ENCODE measurements at regions not wholly inside any gene's neighbourhood (a gene's known extent, or its start where the extent isn't known, plus 50 kb on each side); places are given as distances from the start of the nearest gene placed in this dataset.
"Not testable (repeated sequence)": the region's sequence is repeated elsewhere in the genome, so short reads cannot be mapped to it uniquely, and the experiment has no call there.

DNA sequence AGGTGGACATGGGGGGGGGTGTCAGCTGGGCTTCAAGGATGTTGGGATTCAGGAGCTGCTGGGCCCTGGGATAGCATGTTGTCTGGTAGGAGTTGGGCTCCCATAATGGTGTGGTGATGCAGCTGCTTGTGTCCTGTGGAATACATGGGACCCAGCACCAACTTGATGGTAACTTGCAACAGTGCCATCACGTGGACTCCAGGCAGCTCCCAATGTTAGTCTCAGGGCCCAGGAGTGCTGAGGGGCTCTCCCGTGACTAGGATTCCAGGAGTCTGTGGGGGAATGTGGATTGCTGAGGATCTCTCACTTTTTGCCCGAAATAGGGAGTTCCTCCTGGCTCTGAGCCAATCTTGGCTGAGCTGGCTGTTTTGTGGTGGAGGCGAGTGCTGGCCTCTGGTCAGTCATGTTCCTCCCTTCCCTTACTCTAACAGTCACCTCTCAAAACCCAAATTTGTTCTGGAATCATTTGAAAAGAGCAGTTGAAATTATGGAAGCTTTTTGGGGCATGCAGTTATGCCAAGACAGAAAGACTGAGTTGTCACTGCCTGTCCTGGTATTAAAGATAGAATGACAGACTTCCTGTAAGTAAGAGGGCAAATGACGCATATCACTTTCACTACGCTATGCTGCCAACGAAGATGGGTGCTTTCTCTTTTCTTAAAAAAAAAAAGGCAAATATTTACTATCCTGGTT, 607.1 kb downstream of the ADCYAP1 start:
- ChIA-PET CTCF (no interaction called here), POLR2A (no interaction called here)
- DNase-seq (ENCODE audit: extremely low spot score), result no peak
- TF ChIP-seq SP1 (IDR thresholded peaks at IDR 0.05), result no peak
- no peak for TF ChIP-seq ZNF384 (IDR thresholded peaks at IDR 0.05)
- no peak for TF ChIP-seq SUZ12 (IDR thresholded peaks at IDR 0.05)
- TF ChIP-seq FOXA1 (IDR thresholded peaks at IDR 0.05), result no peak

DNA sequence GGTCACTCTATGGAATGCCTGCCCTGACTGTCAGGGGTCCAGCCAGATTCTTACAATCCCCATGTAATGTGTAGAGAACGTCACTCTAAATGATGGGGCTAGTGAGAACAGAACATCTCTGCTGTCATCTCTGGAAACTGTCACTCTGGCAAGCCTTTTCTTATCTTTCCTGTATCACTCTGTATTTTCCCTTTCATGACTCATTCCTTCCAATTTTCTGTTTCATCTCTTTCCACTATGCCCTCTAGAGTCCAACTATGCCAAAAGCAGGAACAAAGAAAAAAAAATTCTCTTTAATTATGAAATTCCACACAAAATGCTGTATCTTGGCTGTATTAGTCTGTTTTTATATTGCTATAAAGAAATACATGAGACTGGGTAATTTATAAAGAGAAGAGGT, 608.8 kb downstream of the ADCYAP1 start:
- ChIA-PET POLR2A (no interaction called here), CTCF (no interaction called here)
- DNase-seq (ENCODE audit: extremely low spot score), result no peak
- TF ChIP-seq ELF4 (IDR thresholded peaks at IDR 0.05) (no peak), TARDBP (IDR thresholded peaks at IDR 0.05) (no peak), FOXA1 (IDR thresholded peaks at IDR 0.05) (no peak), HDGF (IDR thresholded peaks at IDR 0.05; ENCODE audit: borderline replicate concordance) (no peak), PKNOX1 (IDR thresholded peaks at IDR 0.05) (no peak), L3MBTL2 (conservative IDR thresholded peaks at IDR 0.05) (no peak), SP1 (IDR thresholded peaks at IDR 0.05) (no peak), LEF1 (IDR thresholded peaks at IDR 0.05; ENCODE audit: borderline replicate concordance) (no peak), CTBP1 (IDR thresholded peaks at IDR 0.05; ENCODE audit: borderline replicate concordance) (no peak), ARNT (IDR thresholded peaks at IDR 0.05) (no peak), BHLHE40 (IDR thresholded peaks at IDR 0.05; ENCODE audit: borderline replicate concordance) (no peak), SUZ12 (IDR thresholded peaks at IDR 0.05) (no peak)

DNA sequence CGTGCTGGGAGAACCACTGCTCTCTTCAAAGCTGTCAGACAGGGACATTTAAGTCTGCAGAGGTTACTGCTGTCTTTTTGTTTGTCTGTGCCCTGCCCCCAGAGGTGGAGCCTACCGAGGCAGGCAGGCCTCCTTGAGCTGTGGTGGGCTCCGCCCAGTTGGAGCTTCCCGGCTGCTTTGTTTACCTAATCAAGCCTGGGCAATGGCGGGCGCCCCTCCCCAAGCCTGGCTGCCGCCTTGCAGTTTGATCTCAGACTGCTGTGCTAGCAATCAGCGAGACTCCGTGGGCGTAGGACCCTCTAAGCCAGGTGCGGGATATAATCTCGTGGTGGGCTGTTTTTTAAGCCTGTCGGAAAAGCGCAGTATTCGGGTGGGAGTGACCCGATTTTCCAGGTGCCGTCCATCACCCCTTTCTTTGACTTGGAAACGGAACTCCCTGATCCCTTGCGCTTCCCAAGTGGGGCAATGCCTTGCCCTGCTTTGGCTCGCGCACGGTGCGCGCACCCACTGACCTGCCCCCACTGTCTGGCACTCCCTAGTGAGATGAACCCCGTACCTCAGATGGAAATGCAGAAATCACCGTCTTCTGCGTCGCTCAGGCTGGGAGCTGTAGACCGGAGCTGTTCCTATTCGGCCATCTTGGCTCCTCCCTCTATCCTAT, 617.0 kb downstream of the ADCYAP1 start:
- DNase-seq (ENCODE audit: extremely low spot score); POLR2A ChIA-PET; CTCF ChIA-PET: not testable (repeated sequence)

DNA sequence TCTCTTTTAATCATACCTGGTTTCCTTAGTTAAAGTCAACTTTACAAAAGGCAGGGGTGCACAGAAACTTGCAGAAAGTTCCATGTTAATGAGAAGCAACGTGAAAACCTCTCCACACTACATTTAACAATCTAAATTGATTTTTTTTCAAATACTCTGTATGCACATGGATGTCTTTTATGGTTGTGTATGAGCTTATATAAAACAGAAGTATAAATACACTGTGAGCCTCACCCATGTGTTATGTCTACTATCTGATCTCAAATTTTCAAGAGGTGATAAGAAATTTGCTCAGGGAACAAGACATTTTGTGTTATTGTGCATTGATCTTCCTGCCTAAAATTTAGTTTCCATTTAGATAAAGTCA, 617.6 kb downstream of the ADCYAP1 start:
- ChIA-PET POLR2A (no interaction called here), CTCF (no interaction called here)
- no peak for TF ChIP-seq HDGF (IDR thresholded peaks at IDR 0.05; ENCODE audit: borderline replicate concordance)
- TF ChIP-seq NFRKB (IDR thresholded peaks at IDR 0.05), result no peak
- TF ChIP-seq FOXA1 (IDR thresholded peaks at IDR 0.05), result no peak
- no peak for TF ChIP-seq ARNT (IDR thresholded peaks at IDR 0.05)
- no peak for TF ChIP-seq ZNF384 (IDR thresholded peaks at IDR 0.05)
- no peak for TF ChIP-seq TARDBP (IDR thresholded peaks at IDR 0.05)
- no peak for TF ChIP-seq FOXM1 (IDR thresholded peaks at IDR 0.05; ENCODE audit: borderline replicate concordance)
- TF ChIP-seq LEF1 (IDR thresholded peaks at IDR 0.05; ENCODE audit: borderline replicate concordance), result no peak
- no peak for DNase-seq (ENCODE audit: extremely low spot score)

- no peak for DNase-seq (ENCODE audit: extremely low spot score)
- ChIA-PET POLR2A (no interaction called here), CTCF (no interaction called here)
- no peak for TF ChIP-seq SP1 (IDR thresholded peaks at IDR 0.05)
Measured at GRCh38 chr18:1526991-1527390, 622.3 kb downstream of the ADCYAP1 start.

DNA sequence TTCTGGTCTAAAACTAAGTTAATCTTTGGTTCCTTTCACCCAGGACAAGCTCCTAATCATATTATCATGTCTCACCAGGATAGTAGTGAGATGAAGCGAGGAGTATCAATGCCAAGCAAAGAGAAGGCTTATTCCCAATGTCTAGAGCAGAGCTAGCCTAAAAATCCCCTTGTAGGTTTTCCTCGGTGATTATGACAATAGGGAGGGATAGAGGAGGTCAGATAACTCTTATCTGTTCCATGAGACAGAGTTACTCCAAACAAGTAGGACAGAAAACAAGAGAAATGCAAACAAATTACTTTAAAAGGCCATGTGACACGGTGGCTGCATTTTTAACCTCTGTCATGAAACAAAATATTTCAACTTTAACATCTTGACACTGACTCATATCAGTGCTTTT, 623.1 kb downstream of the ADCYAP1 start:
- CTCF ChIA-PET, result no interaction called here

DNA sequence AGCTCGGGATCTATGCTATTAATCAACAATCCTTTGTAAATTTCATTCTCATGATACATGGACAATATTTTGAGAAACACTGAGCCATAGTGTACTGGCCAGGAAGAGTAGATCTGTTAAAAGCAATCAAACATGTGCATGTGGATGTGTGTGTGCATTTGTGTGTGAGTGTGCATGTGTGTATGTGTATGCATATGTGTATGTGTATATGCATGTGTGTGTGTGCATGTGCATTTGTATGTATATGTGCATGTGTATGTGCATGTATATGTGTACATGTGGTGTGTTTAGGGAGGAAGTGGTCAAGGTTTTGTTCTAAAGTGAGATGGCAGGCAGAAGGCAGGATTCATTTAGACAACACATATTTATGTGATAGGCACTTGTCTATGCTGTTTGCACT, 623.8 kb downstream of the ADCYAP1 start:
- TF ChIP-seq LEF1 (IDR thresholded peaks at IDR 0.05; ENCODE audit: borderline replicate concordance) (no peak), ARNT (IDR thresholded peaks at IDR 0.05) (no peak), ZNF384 (IDR thresholded peaks at IDR 0.05) (no peak), HDGF (IDR thresholded peaks at IDR 0.05; ENCODE audit: borderline replicate concordance) (no peak), NFRKB (IDR thresholded peaks at IDR 0.05) (no peak), BHLHE40 (IDR thresholded peaks at IDR 0.05; ENCODE audit: borderline replicate concordance) (no peak), SP1 (IDR thresholded peaks at IDR 0.05) (no peak), FOXK2 (IDR thresholded peaks at IDR 0.05) (no peak), SUZ12 (IDR thresholded peaks at IDR 0.05) (no peak)
- DNase-seq (ENCODE audit: extremely low spot score), result no peak
- ChIA-PET POLR2A (no interaction called here), CTCF (no interaction called here)

More for the DNA sequence above, 623.1 kb downstream of the ADCYAP1 start:
- POLR2A ChIA-PET, result no interaction called here
- TF ChIP-seq ZNF384 (IDR thresholded peaks at IDR 0.05) (no peak), SP1 (IDR thresholded peaks at IDR 0.05) (no peak), PKNOX1 (IDR thresholded peaks at IDR 0.05) (no peak), FOXK2 (IDR thresholded peaks at IDR 0.05) (no peak), L3MBTL2 (conservative IDR thresholded peaks at IDR 0.05) (no peak), BHLHE40 (IDR thresholded peaks at IDR 0.05; ENCODE audit: borderline replicate concordance) (no peak), FOXM1 (IDR thresholded peaks at IDR 0.05; ENCODE audit: borderline replicate concordance) (no peak), ARNT (IDR thresholded peaks at IDR 0.05) (no peak), NFRKB (IDR thresholded peaks at IDR 0.05) (no peak), CTBP1 (IDR thresholded peaks at IDR 0.05; ENCODE audit: borderline replicate concordance) (no peak)
- DNase-seq (ENCODE audit: extremely low spot score), result no peak

GRCh38 chr18:1528964-1529509, 624.4 kb downstream of the ADCYAP1 start:
- DNase-seq (ENCODE audit: extremely low spot score), result no peak
- ChIA-PET POLR2A (no interaction called here), CTCF (no interaction called here)
- no peak for TF ChIP-seq LEF1 (IDR thresholded peaks at IDR 0.05; ENCODE audit: borderline replicate concordance)
- TF ChIP-seq FOXA1 (IDR thresholded peaks at IDR 0.05), result no peak
- no peak for TF ChIP-seq BHLHE40 (IDR thresholded peaks at IDR 0.05; ENCODE audit: borderline replicate concordance)
- no peak for TF ChIP-seq ARNT (IDR thresholded peaks at IDR 0.05)
- TF ChIP-seq TARDBP (IDR thresholded peaks at IDR 0.05), result no peak
- no peak for TF ChIP-seq FOXM1 (IDR thresholded peaks at IDR 0.05; ENCODE audit: borderline replicate concordance)
- TF ChIP-seq CTBP1 (IDR thresholded peaks at IDR 0.05; ENCODE audit: borderline replicate concordance), result no peak
- TF ChIP-seq L3MBTL2 (conservative IDR thresholded peaks at IDR 0.05), result no peak
- TF ChIP-seq FOXK2 (IDR thresholded peaks at IDR 0.05), result no peak
- TF ChIP-seq NFRKB (IDR thresholded peaks at IDR 0.05), result no peak
- TF ChIP-seq ELF4 (IDR thresholded peaks at IDR 0.05), result no peak
- TF ChIP-seq ZNF384 (IDR thresholded peaks at IDR 0.05), result no peak
- TF ChIP-seq SUZ12 (IDR thresholded peaks at IDR 0.05), result no peak
- no peak for TF ChIP-seq PKNOX1 (IDR thresholded peaks at IDR 0.05)
- TF ChIP-seq SP1 (IDR thresholded peaks at IDR 0.05), result no peak

All from HEK293T (cell line).